ENCODE measurements at regions not wholly inside any gene's neighbourhood (a gene's known extent, or its start where the extent isn't known, plus 50 kb on each side); places are given as distances from the start of the nearest gene placed in this dataset.

- TF ChIP-seq, protein P1, sequence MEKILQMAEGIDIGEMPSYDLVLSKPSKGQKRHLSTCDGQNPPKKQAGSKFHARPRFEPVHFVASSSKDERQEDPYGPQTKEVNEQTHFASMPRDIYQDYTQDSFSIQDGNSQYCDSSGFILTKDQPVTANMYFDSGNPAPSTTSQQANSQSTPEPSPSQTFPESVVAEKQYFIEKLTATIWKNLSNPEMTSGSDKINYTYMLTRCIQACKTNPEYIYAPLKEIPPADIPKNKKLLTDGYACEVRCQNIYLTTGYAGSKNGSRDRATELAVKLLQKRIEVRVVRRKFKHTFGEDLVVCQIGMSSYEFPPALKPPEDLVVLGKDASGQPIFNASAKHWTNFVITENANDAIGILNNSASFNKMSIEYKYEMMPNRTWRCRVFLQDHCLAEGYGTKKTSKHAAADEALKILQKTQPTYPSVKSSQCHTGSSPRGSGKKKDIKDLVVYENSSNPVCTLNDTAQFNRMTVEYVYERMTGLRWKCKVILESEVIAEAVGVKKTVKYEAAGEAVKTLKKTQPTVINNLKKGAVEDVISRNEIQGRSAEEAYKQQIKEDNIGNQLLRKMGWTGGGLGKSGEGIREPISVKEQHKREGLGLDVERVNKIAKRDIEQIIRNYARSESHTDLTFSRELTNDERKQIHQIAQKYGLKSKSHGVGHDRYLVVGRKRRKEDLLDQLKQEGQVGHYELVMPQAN (IDR thresholded peaks at IDR 0.05; ENCODE audit: borderline replicate concordance) = no peak
- no peak for TF ChIP-seq ADNP (tag; IDR thresholded peaks at IDR 0.05)
These were observed 112.5 kb downstream of the IFI44 start (continued) for GRCh38 chr1:78762113-78762512.

- H3K9me1 ChIP-seq (ENCODE audit: control insufficient read depth, insufficient read depth, low read length) = no peaks in the 10 kb centered on the region
- no peaks in the 10 kb centered on the region for H3K27me3 ChIP-seq (ENCODE audit: control insufficient read depth in 2 of 2, insufficient read depth in 2 of 2, low read length in 2 of 2)
- H2AFZ ChIP-seq (ENCODE audit: low read depth, low read length) = no peak overlapping the region
- no peaks in the 10 kb centered on the region for H4K20me1 ChIP-seq (replicated peaks; ENCODE audit: control insufficient read depth, insufficient read depth, low read length)
- no TSS peak for BruUV-seq (replicated peaks)
- H3K9me3 ChIP-seq (replicated peaks; ENCODE audit: control insufficient read depth, insufficient read depth, low read depth, low read length) = peaks cover 2% of the 10 kb centered on the region; the same call in 1 of the 2 replicates
- no peaks in the 10 kb centered on the region for H3K36me3 ChIP-seq (ENCODE audit: control insufficient read depth, insufficient read depth, low read length)
- H3K4me1 ChIP-seq (replicated peaks in 1 of 2; ENCODE audit: control insufficient read depth in 2 of 2, insufficient read depth in 2 of 2, low read length in 2 of 2) = no peaks in the 10 kb centered on the region
- DNase-seq (ENCODE audit: extremely low read depth in 1 of 4, low spot score in 3 of 4) = no peak
- intact Hi-C loops (cut with micrococcal nuclease) (no loop called here), in situ Hi-C loops (cut with MboI) (no loop called here)
- WGBS (ENCODE audit: insufficient coverage, low coverage, missing lambda C conversion rate) = 0% methylated on average over 3 of the region's 3 CpGs
- H3K9ac ChIP-seq (ENCODE audit: insufficient read depth in 1 of 2, low read depth in 2 of 2, low read length in 2 of 2) = no peak overlapping the region
- no peaks in the 10 kb centered on the region for H3K79me2 ChIP-seq (ENCODE audit: control insufficient read depth, insufficient read depth, low read length)
- CTCF ChIA-PET (ENCODE audit: low intra/inter-chr PET ratio) = no interaction called here
- H3K27ac ChIP-seq (ENCODE audit: extremely low read depth, low read depth, low read length) = no peak overlapping the region
- ATAC-seq = no peak
- POLR2A ChIA-PET = no interaction called here
- TF ChIP-seq RBBP5 (IDR thresholded peaks at IDR 0.05; ENCODE audit: borderline replicate concordance, insufficient read depth, low read length, poor library complexity, severe bottlenecking) = no peak
- TF ChIP-seq CHCHD3 (CRISPR knock-in tag; IDR thresholded peaks at IDR 0.05) = no peak
- TF ChIP-seq MEF2A (IDR thresholded peaks at IDR 0.05; ENCODE audit: control insufficient read depth, low read depth, low read length) = no peak
- TF ChIP-seq NR2F6 (CRISPR knock-in tag; IDR thresholded peaks at IDR 0.05) = no peak
- TF ChIP-seq ZNF740 (CRISPR knock-in tag; IDR thresholded peaks at IDR 0.05) = no peak
- no peak for TF ChIP-seq ZNF740 (tag; IDR thresholded peaks at IDR 0.05)
- TF ChIP-seq, protein P2, sequence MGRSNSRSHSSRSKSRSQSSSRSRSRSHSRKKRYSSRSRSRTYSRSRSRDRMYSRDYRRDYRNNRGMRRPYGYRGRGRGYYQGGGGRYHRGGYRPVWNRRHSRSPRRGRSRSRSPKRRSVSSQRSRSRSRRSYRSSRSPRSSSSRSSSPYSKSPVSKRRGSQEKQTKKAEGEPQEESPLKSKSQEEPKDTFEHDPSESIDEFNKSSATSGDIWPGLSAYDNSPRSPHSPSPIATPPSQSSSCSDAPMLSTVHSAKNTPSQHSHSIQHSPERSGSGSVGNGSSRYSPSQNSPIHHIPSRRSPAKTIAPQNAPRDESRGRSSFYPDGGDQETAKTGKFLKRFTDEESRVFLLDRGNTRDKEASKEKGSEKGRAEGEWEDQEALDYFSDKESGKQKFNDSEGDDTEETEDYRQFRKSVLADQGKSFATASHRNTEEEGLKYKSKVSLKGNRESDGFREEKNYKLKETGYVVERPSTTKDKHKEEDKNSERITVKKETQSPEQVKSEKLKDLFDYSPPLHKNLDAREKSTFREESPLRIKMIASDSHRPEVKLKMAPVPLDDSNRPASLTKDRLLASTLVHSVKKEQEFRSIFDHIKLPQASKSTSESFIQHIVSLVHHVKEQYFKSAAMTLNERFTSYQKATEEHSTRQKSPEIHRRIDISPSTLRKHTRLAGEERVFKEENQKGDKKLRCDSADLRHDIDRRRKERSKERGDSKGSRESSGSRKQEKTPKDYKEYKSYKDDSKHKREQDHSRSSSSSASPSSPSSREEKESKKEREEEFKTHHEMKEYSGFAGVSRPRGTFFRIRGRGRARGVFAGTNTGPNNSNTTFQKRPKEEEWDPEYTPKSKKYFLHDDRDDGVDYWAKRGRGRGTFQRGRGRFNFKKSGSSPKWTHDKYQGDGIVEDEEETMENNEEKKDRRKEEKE (IDR thresholded peaks at IDR 0.05; ENCODE audit: borderline replicate concordance in 1 of 2, control insufficient read depth in 1 of 2, low read depth in 2 of 2, low read length in 1 of 2) = no peak
- no peak for TF ChIP-seq ZNF766 (CRISPR knock-in tag; conservative IDR thresholded peaks at IDR 0.05)
- no peak for TF ChIP-seq ETV5 (CRISPR knock-in tag; IDR thresholded peaks at IDR 0.05; ENCODE audit: low read depth)
- no peak for TF ChIP-seq FOS (IDR thresholded peaks at IDR 0.05; ENCODE audit: extremely low read depth, insufficient read length)
- no peak for TF ChIP-seq FOXP1 (CRISPR knock-in tag; IDR thresholded peaks at IDR 0.05)
- no peak overlapping the region for H3K4me2 ChIP-seq (ENCODE audit: insufficient read depth, low read length)
- H3K4me3 ChIP-seq = no peak overlapping the region
- FAIRE-seq = no peak
These were observed 115.9 kb downstream of the IFI44 start for GRCh38 chr1:78765489-78765888.
